Mesodermal cell (in vitro differentiated cells): ENCODE measurements at regions not wholly inside any gene's neighbourhood (a gene's known extent, or its start where the extent isn't known, plus 50 kb on each side); places are given as distances from the start of the nearest gene placed in this dataset.

Experiments
- H3K27ac ChIP-seq: 2 replicates; pipeline ENCODE4 v1.7.0; 2013; ENCODE audit warnings: mild to moderate bottlenecking, low read depth, low read length, moderate library complexity; ENCODE audit not compliant: severe bottlenecking
- H3K36me3 ChIP-seq: 2 replicates; pipeline ENCODE4 v1.7.1; 2013; ENCODE audit warnings: mild to moderate bottlenecking, low read length, moderate library complexity; ENCODE audit not compliant: control insufficient read depth, insufficient read depth
- H3K4me1 ChIP-seq: one replicate; pipeline ENCODE4 v1.7.1; 2013; ENCODE audit warnings: mild to moderate bottlenecking, low read length; ENCODE audit not compliant: insufficient read depth, control insufficient read depth, poor library complexity, severe bottlenecking
- H3K4me3 ChIP-seq: 2 replicates; pipeline ENCODE4 v1.7.0; 2013; ENCODE audit warnings: low read length, control low read depth, mild to moderate bottlenecking; ENCODE audit not compliant: insufficient read depth, poor library complexity, severe bottlenecking; ENCODE audit errors: extremely low read depth
- H3K9me3 ChIP-seq: 2 replicates; pipeline ENCODE4 v1.7.1; 2013; ENCODE audit warnings: mild to moderate bottlenecking, low read length, moderate library complexity; ENCODE audit not compliant: control insufficient read depth
- WGBS, 2 experiments: methylation state at CpG; one replicate each; pipeline ENCODE4 v1.1.5; 2013; ENCODE audit warnings: missing lambda C conversion rate in 2 of 2; ENCODE audit not compliant: insufficient coverage in 2 of 2; 5-methylcytosine and 5-hydroxymethylcytosine counted together

GRCh38 chr2:60249879-60250278 is 303.6 kb downstream of the BCL11A start:
- Histone ChIP-seq H3K36me3 (no peaks in the 10 kb centered on the region), H3K27ac (no peak overlapping the region), H3K4me1 (no peaks in the 10 kb centered on the region), H3K4me3 (no peak overlapping the region), H3K9me3 (no peaks in the 10 kb centered on the region)
- WGBS, 2 experiments: 91% methylated on average over 4 of the region's 5 CpGs; no CpG with 5 or more reads in 1 of the 2 experiments

- H3K36me3 ChIP-seq: no peaks in the 10 kb centered on the region
- H3K4me1 ChIP-seq: no peaks in the 10 kb centered on the region
- no peak overlapping the region for H3K27ac ChIP-seq
- H3K4me3 ChIP-seq: no peak overlapping the region
- WGBS, 2 experiments: 58 to 80% methylated on average over 2 to 7 of the region's 9 CpGs
- H3K9me3 ChIP-seq: no peaks in the 10 kb centered on the region
Measured at GRCh38 chr2:60247471-60247870, 306.0 kb downstream of the BCL11A start.

- WGBS, 2 experiments: 89 to 94% methylated on average over 2 of the region's 2 CpGs
Measured at GRCh38 chr2:60246583-60246982, 306.9 kb downstream of the BCL11A start.

DNA sequence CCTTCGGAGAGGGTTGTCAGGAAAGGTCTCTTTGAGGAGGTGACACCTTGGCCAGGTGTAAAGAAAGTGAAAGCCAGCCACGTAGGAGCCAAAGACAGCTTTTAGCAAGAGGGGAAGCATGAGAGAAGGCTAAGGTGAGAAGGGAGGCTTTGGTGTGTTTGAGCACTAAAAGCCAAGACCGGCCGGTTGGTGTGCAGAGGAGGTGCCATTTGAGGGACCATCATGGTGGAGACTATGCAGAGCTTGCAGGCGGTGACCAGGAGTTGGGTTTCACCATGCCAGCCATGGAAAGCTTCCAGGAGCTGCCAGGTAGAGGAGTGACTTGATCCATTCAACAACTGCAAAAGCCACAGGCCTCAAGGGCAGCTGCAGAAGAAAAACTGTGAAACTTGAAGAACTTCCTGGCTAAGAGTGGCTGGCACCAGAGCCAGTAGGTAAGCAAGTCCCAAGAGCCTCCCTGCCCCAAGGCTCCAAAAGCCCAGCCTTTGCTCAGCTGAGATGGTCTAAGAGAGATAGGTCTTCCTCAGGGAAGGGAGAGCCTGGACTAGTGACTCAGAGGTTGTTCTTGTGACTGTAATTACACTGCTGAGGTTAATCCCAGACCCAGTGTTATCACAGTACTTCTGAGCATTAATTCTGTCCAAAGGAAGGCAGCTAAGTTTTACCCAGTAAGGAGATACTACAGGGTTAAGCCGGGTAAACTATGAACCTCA is 319.0 kb downstream of the BCL11A start:
- Histone ChIP-seq H3K4me3 (no peak overlapping the region), H3K9me3 (no peaks in the 10 kb centered on the region), H3K36me3 (no peaks in the 10 kb centered on the region), H3K27ac (no peak overlapping the region), H3K4me1 (no peaks in the 10 kb centered on the region)
- 82 to 90% methylated on average over 6 of the region's 6 CpGs for WGBS, 2 experiments

More at GRCh38 chr2:60246583-60246982, 306.9 kb downstream of the BCL11A start:
- Histone ChIP-seq H3K4me1 (no peaks in the 10 kb centered on the region), H3K36me3 (no peaks in the 10 kb centered on the region), H3K27ac (no peak overlapping the region), H3K9me3 (no peaks in the 10 kb centered on the region), H3K4me3 (no peak overlapping the region)

GRCh38 chr2:60230596-60230995 is 322.9 kb downstream of the BCL11A start:
- Histone ChIP-seq H3K27ac (no peak overlapping the region), H3K9me3 (no peaks in the 10 kb centered on the region), H3K36me3 (no peaks in the 10 kb centered on the region), H3K4me3 (no peak overlapping the region), H3K4me1 (no peaks in the 10 kb centered on the region)
- WGBS, 2 experiments: no CpG with 5 or more reads among the region's 2 CpGs

DNA sequence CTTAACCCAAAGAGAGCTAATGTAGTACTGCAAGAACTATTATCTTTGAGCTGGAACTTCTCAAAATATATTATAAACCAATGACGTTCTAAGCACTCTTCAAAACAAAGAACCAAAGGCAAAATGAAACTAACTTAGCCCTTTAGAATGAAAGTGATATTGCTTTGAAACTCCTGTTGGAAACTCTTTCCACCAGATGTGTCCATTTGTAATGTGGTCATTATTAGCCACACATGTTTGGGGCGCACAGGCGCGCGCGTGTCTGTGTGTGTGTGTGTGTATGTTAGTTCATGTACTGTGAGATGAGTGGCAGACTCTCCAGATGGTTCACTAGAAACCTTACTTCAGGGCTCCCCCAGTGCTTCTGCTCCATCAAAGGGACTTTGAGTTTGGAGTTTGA is 323.4 kb downstream of the BCL11A start:
- Histone ChIP-seq H3K9me3 (no peaks in the 10 kb centered on the region), H3K4me1 (no peaks in the 10 kb centered on the region), H3K36me3 (no peaks in the 10 kb centered on the region), H3K27ac (no peak overlapping the region), H3K4me3 (no peak overlapping the region)
- 96% methylated on average over 5 of the region's 6 CpGs; no CpG with 5 or more reads in 1 of the 2 experiments for WGBS, 2 experiments

DNA sequence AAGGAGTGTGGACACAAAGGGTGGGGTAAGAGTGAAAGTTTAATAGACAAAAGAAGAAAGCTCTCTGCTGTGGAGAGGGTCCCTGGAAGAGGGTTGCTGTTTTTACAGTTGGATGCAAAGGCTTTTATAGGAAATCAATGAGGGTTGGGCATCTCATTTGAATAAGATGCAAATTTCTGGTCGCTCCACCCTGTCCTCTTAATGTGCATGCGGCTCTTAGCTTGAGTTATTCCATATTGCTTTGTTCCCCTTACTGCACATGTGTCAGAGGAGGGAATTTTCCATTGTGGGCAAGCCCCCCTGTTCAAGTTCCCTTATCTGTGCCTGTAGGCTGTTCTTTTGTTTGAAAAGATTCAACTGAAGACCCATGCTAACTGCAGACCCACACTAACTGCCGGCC is 326.5 kb downstream of the BCL11A start:
- Histone ChIP-seq H3K4me3 (no peak overlapping the region), H3K4me1 (no peaks in the 10 kb centered on the region), H3K9me3 (no peaks in the 10 kb centered on the region), H3K36me3 (no peaks in the 10 kb centered on the region), H3K27ac (no peak overlapping the region)
- 86 to 100% methylated on average over 1 to 2 of the region's 3 CpGs for WGBS, 2 experiments

DNA sequence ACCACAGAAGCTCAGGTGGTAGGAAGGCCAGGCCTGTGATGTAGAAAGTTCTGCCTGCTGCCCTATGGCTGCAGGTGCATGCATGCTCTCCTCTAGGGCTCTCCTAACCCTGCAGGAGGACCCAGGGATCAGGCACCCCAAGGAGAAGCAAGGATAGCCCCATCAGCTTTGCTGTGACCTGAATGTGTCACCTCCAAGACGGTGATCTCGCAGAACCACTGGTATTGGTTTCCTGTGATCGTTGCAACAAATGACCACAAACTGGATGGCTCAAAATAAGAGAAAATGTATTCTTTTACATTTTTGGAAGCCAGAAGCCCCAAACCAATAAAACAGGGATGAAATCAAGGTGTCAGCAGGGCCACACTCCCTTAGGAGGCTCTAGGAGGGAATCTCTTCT is 327.3 kb downstream of the BCL11A start:
- H3K4me1 ChIP-seq: no peaks in the 10 kb centered on the region
- H3K4me3 ChIP-seq: no peak overlapping the region
- no peaks in the 10 kb centered on the region for H3K36me3 ChIP-seq
- WGBS, 2 experiments: 83 to 88% methylated on average over 3 of the region's 3 CpGs
- no peaks in the 10 kb centered on the region for H3K9me3 ChIP-seq
- no peak overlapping the region for H3K27ac ChIP-seq

DNA sequence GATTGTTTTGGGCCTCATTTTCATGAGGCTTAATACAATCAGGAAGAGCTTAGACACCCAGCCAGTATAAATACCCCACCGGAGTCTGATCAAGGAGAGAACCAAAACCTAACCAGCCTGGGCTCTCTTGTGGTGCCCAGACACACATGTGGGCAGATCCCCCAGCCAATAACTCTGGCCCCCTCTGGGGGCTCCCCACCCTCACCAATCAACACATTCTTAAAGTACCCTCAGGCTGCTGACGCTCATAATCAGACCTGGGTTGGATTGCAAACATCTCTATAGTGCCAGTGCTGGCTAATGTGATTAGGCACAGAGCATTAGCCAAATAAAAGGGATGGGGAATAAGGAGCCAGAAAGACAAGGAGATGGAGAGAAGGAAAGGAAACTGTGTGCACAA is 329.6 kb downstream of the BCL11A start:
- no peaks in the 10 kb centered on the region for H3K4me1 ChIP-seq
- H3K27ac ChIP-seq: no peak overlapping the region
- H3K36me3 ChIP-seq: no peaks in the 10 kb centered on the region
- no peak overlapping the region for H3K4me3 ChIP-seq
- no peaks in the 10 kb centered on the region for H3K9me3 ChIP-seq
- 83 to 94% methylated on average over 1 to 2 of the region's 2 CpGs for whole genome bisulfite sequencing, 2 experiments

GRCh38 chr2:60221098-60221497 is 332.4 kb downstream of the BCL11A start:
- Histone ChIP-seq H3K36me3 (no peaks in the 10 kb centered on the region), H3K4me1 (no peaks in the 10 kb centered on the region), H3K4me3 (no peak overlapping the region), H3K27ac (no peak overlapping the region), H3K9me3 (no peaks in the 10 kb centered on the region)
- 100% methylated on average over 1 to 2 of the region's 3 CpGs for WGBS, 2 experiments

DNA sequence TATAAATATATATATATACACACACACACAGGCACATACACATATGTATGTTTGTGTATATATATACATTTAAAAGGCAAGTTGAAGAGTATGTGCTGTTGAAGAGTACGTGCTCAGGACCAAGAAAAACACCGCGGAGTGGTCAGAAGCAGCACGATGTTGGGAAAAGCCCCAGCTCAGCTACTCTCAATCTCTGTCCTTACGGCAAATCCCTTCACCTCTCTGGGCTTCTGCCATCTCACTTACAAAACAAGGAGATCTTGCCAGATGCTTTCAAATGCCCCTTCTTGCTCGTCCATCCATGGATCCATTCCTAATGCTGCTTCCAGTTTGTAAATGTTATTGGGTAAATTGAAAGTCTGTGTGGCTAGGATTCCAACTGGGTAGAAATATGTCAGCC is 333.9 kb downstream of the BCL11A start:
- no peak overlapping the region for H3K4me3 ChIP-seq
- H3K4me1 ChIP-seq: no peaks in the 10 kb centered on the region
- H3K36me3 ChIP-seq: no peaks in the 10 kb centered on the region
- H3K27ac ChIP-seq: no peak overlapping the region
- WGBS, 2 experiments: 79 to 93% methylated on average over 5 to 6 of the region's 6 CpGs
- no peaks in the 10 kb centered on the region for H3K9me3 ChIP-seq
